Stimulated activated CD8-positive, alpha-beta memory T cell treated with anti-CD3 and anti-CD28 coated beads, Interleukin-12 subunit alpha, Interleukin-12 subunit beta, amount 100 ng/mL, for 1 hour (primary cell): ENCODE measurements at regions not wholly inside any gene's neighbourhood (a gene's known extent, or its start where the extent isn't known, plus 50 kb on each side); places are given as distances from the start of the nearest gene placed in this dataset.

Experiments
- DNase-seq: peaks from one replicate; pipeline ENCODE4 v3.0.0-alpha.2; 2020; ENCODE audit warnings: low read depth

- no peak for DNase-seq
These were observed 360.6 kb upstream of the USP24 start for GRCh38 chr1:55575571-55576279.

GRCh38 chr1:55574691-55575225 lies 359.6 kb upstream of the USP24 start:
- no peak for DNase-seq

- DNase-seq = no peak
These were observed 357.9 kb upstream of the USP24 start for GRCh38 chr1:55572878-55573734.

- no peak for DNase-seq
These were observed 356.6 kb upstream of the USP24 start for GRCh38 chr1:55571767-55572166.

GRCh38 chr1:55569417-55569816 lies 354.3 kb upstream of the USP24 start:
- no peak for DNase-seq

- DNase-seq = no peak
These were observed 353.6 kb upstream of the USP24 start for GRCh38 chr1:55568732-55569131.

- DNase-seq = no peak
These were observed 345.1 kb upstream of the USP24 start for GRCh38 chr1:55560266-55560665.

- DNase-seq = no peak
These were observed 344.7 kb upstream of the USP24 start for GRCh38 chr1:55559842-55560241.

- no peak for DNase-seq
These were observed 344.0 kb upstream of the USP24 start for GRCh38 chr1:55559161-55559611.

GRCh38 chr1:55558515-55558914 lies 343.4 kb upstream of the USP24 start:
- no peak for DNase-seq

GRCh38 chr1:55555956-55556725 lies 341.0 kb upstream of the USP24 start:
- DNase-seq = no peak

GRCh38 chr1:55554611-55555010 lies 339.4 kb upstream of the USP24 start:
- DNase-seq = no peak

- no peak for DNase-seq
These were observed 337.5 kb upstream of the USP24 start for GRCh38 chr1:55552636-55553035.

GRCh38 chr1:55547405-55547804 lies 332.2 kb upstream of the USP24 start:
- DNase-seq = no peak

GRCh38 chr1:55546553-55546952 lies 331.4 kb upstream of the USP24 start:
- DNase-seq = no peak

GRCh38 chr1:55544826-55545225 lies 329.7 kb upstream of the USP24 start:
- no peak for DNase-seq

- DNase-seq = no peak
These were observed 327.8 kb upstream of the USP24 start for GRCh38 chr1:55542901-55543504.

- DNase-seq = no peak
These were observed 326.1 kb upstream of the USP24 start for GRCh38 chr1:55541296-55541695.

- DNase-seq = no peak
These were observed 324.7 kb upstream of the USP24 start for GRCh38 chr1:55539652-55540512.

GRCh38 chr1:55538428-55538827 lies 323.3 kb upstream of the USP24 start:
- DNase-seq = no peak

GRCh38 chr1:55536545-55536865 lies 321.3 kb upstream of the USP24 start:
- no peak for DNase-seq
